Suprapubic skin (tissue), 4 donors: ENCODE measurements at regions not wholly inside any gene's neighbourhood (a gene's known extent, or its start where the extent isn't known, plus 50 kb on each side); places are given as distances from the start of the nearest gene placed in this dataset.

Experiments
- EP300 ChIP-seq: sonication (generic); formaldehyde crosslinking; IDR thresholded peaks from one replicate; pipeline ENCODE4 v1.6.1; 2017; ENCODE audit warnings: antibody characterized with exemption
- POLR2AphosphoS5 ChIP-seq, 3 donors: sonication (generic); formaldehyde crosslinking; IDR thresholded peaks; one replicate each; pipeline ENCODE4 v1.6.1; 2017; ENCODE audit warnings: antibody characterized with exemption in 3 of 3
- TF ChIP-seq, protein P1 (sequence below), 2 donors: fragments of 200-600 bp in 1 of 2; fragments of 450-650 bp in 1 of 2; sonication (generic) in 1 of 2; IDR thresholded peaks; one replicate each; pipeline ENCODE4 v1.5.1; 2016 to 2019; ENCODE audit warnings: antibody characterized with exemption in 2 of 2, mild to moderate bottlenecking in 1 of 2, moderate library complexity in 1 of 2

DNA sequence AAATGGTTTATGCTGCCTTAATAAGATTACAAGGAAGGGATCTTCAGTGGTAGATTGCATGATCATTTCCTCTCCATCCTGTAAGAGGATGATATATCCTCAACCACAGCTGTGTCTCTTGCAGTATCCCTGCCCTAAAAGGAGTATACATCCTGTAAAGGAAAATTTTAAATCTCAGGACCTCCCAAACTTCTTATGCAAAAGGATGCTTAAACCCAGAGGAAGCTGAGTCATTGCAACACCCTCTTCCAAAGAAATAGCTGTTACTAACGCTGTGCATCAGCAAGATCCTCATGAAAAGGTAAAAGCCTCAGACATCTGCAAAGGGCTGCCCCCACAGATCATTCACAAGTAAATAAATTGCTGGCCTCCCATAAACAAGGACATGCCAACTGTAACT is 599.0 kb downstream of the PRELID2 start:
- TF ChIP-seq, protein P1, sequence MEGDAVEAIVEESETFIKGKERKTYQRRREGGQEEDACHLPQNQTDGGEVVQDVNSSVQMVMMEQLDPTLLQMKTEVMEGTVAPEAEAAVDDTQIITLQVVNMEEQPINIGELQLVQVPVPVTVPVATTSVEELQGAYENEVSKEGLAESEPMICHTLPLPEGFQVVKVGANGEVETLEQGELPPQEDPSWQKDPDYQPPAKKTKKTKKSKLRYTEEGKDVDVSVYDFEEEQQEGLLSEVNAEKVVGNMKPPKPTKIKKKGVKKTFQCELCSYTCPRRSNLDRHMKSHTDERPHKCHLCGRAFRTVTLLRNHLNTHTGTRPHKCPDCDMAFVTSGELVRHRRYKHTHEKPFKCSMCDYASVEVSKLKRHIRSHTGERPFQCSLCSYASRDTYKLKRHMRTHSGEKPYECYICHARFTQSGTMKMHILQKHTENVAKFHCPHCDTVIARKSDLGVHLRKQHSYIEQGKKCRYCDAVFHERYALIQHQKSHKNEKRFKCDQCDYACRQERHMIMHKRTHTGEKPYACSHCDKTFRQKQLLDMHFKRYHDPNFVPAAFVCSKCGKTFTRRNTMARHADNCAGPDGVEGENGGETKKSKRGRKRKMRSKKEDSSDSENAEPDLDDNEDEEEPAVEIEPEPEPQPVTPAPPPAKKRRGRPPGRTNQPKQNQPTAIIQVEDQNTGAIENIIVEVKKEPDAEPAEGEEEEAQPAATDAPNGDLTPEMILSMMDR (IDR thresholded peaks at IDR 0.05), result no peak
- TF ChIP-seq EP300 (no peak), POLR2AphosphoS5 (IDR thresholded peaks at IDR 0.05) (no peak)
